HG03066 (cell line): ENCODE measurements at regions not wholly inside any gene's neighbourhood (a gene's known extent, or its start where the extent isn't known, plus 50 kb on each side); places are given as distances from the start of the nearest gene placed in this dataset.

Experiments used
- ATAC-seq: cut with Tn5 transposase; IDR thresholded peaks from one replicate; pipeline ENCODE4 v1.9.1; 2021; ENCODE audit warnings: low read depth; ENCODE audit not compliant: unreplicated experiment

GRCh38 chr5:118555727-118556126 is 432.6 kb downstream of the DTWD2 start:
- no peak for ATAC-seq

- no peak for ATAC-seq
Measured at GRCh38 chr5:118554981-118555380, 433.4 kb downstream of the DTWD2 start.

DNA sequence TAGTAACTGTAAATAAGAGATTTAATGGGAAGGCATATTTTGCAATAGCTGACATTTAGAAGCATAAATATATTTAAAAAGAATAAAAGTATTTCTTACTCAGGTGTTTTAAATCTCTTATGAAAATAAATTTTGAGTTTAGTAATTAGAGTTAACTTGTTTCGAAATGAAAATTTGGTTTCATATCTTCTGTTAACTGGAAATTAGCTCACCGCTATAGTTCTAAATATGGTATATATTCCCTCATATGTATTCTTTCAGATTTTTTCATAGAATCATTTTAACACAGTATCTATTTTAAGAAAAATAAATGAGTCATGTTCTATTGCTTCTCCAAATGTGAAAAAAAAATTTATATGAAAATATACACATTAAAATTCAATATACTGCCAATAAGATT is 434.1 kb downstream of the DTWD2 start:
- no peak for ATAC-seq

GRCh38 chr5:118553662-118554061 is 434.7 kb downstream of the DTWD2 start:
- no peak for ATAC-seq

DNA sequence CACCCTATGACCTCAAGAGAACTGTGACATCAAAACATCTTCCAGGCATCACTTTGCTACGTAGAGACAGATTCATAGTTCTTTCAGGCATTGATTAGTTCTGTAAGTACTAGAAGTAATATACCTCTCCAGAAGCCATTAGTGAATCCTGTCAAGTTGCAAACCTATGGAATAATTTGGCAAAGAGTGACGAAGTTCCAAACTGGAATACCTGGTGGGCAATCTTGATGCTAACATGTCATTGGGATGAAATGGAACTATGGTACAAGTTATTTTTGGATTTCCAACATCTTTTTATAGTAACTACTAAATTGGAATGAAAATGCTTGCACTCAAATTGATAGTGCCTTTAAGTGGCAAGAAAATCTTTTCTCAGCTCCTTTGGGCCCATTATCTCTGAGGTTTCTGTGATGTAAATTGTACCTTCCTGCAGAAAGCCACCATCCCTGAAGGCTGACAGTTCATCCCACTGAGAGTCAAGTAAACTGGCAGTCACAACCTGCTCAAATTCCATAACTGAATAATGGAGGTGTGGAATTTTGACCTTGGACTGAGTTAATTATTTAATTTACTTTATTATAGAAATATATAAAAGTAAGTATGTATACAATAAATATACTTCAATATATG is 435.5 kb downstream of the DTWD2 start:
- no peak for ATAC-seq

- no peak for ATAC-seq
Measured at GRCh38 chr5:118552146-118552545, 436.2 kb downstream of the DTWD2 start.

GRCh38 chr5:118551716-118552115 is 436.6 kb downstream of the DTWD2 start:
- ATAC-seq = no peak

DNA sequence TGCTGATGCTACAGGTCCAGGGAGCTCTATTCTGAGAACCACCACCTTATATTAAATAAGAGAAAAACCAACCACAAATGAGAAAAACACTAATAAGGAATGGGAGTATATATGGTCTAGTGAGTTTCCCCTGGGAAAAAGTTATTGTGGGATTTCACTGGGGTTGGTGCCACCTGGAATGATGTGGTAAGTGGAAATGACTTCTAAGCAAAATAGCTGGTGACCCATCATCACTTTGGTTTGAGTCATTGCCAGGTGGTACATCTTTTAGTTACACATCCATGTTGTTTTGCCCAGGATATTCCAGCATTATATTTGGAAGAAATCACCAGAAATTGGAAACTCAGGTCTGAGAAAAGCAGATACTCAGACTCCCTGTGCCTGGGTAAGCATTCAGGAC is 437.3 kb downstream of the DTWD2 start:
- ATAC-seq = no peak

GRCh38 chr5:118548761-118549720 is 439.3 kb downstream of the DTWD2 start:
- no peak for ATAC-seq

- ATAC-seq = no peak
Measured at GRCh38 chr5:118545470-118545869, 442.9 kb downstream of the DTWD2 start.

DNA sequence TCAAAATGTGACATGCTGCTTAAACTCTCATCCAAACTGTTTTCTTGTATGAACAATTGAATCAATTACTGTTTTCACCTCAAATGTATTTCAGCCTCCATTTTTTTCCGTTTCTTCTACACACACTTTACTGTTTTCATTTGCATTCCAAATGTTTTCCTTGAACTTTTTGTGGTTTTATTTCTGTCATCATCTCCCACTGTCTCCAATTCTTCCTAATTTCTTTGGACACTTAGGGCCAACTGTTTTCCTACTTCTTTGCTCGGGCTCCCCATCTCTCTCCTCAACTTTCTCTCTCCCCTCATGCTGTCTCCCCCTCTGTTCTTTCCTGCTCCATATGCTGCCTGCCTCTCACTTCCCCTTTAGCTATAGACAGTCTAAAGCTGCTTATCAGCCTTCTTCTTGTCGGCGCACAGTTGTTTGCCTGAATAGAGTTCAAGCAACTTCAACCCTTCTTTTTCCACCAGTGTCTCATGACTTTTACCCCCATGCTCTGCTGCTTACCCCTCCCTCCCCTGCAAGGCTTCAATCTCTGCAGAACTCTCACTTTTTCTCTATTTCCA is 443.4 kb downstream of the DTWD2 start:
- no peak for ATAC-seq

- ATAC-seq = no peak
Measured at GRCh38 chr5:118533923-118534322, 454.4 kb downstream of the DTWD2 start.

DNA sequence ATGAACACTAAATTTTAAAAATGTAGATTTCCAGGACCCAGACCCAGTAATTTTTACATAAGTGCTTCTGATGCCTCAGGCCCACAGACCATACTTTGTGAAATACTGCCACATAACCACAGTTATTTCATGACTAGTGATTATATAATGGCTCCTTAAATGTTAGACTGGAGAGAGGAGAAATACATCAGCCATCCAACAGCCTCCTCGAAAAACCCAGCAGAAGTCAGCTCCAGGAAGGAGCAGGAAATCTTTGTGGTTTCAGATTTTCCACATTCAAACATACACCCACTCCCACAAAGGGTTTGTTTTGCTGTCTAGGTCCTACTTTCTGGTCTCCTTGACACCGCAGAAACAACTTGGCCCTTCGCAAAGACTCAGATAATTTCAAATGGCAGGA is 455.2 kb downstream of the DTWD2 start:
- no peak for ATAC-seq

- ATAC-seq = no peak
Measured at GRCh38 chr5:118531276-118531675, 457.1 kb downstream of the DTWD2 start.

DNA sequence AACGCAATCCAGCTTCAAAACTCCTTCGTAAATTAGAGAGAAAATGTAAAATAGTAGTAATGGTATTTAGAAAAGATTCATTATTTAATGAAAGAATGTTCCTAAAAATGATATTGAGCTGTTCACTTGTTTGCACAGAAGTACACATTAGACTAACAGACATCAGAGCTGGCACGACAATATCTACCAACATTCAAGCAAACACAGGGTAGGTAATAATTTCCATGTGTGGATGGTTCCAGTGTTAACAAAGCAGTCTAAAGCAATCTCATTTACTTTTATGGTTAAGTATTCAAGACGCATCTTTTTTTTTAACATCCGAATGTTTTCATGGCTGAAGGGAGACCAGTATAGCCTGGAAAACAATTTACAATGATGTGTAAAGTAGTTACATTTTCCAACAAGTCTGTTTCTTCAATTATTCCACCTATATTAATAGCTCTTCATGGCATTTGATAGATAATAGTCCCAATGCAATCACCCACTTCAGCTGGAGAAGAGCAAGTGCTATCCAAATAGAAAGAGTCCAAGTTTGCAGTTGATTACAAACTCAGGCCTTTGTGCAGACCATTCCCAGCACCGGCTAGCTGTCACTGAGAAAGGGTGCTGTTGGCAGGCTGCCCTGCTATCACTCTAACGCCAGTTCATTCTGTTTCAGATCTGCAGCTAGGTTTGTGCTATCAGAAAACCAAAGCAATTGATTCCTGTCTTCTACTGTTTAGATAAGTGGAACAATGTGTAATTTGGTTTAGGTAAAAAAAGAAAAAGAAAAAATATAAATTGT is 458.8 kb downstream of the DTWD2 start:
- ATAC-seq = no peak

- no peak for ATAC-seq
Measured at GRCh38 chr5:118522626-118523025, 465.7 kb downstream of the DTWD2 start.

DNA sequence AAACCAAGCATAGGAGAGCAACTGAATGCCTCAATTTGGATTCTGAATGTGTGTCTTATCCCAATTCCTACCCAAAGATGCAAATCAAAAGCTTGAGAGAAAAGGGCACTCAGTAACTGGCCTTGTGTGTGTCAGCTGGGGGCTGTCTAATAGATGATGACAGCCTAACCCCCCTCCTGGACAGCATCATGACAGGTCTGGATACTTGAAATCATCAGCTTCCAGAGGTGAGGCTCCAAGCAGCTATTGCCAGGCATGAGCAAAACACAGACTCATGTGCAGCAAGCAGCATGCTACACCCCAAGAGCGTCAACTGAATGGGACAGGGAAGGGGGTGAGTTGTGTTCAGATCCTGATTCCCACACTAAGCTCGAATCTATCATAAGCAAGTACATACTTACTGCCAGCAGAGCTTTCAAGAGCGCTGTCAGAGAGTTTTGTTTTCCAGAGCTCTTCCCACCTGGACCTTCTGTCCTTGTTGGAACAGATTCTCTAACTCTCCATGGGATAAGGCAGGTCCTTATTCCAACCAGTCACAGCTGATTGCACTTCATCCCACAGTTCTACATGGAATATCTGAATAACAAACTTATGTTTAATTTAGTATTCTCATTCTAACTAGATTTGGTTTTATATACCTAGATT is 467.5 kb downstream of the DTWD2 start:
- ATAC-seq = no peak

- no peak for ATAC-seq
Measured at GRCh38 chr5:118519466-118519865, 468.9 kb downstream of the DTWD2 start.

DNA sequence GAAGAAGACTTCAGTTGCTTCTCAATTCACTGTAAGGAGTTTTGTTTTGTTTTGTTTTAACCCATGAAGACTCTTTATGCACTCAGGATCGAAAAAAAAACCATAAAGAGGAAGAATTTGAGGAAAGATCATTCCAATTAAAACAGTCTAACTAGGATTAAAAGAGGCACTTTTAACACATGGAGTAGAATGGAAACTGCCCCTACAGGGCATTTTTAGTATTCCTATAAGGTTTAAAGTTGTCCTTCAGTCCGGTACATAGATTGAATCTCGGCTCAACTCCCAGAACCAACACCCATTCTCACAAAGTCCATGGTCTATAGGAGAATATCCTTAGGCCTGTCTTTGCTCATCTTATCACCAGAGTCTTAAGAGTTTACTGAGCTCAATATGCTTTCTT is 469.6 kb downstream of the DTWD2 start:
- no peak for ATAC-seq

DNA sequence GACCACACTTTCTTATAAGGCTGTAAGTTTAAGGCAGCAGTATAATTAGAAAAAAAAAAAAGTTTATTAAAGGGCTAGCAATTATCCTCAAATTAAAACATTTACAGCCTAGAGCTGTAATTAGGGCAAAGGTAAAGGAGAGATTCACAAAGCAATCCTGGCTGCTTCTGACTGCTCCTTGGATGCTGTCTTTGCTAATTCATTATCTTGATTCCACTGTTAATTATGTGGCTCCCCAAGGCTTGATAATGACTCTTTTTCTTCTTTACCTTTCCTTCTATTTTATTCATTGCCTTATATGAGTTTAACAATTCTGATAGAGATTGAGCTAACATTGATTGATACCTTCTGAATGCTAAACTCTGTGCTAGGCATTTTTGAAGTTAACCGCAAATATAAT is 476.5 kb downstream of the DTWD2 start:
- ATAC-seq = no peak
